Endodermal cell (in vitro differentiated cells): ENCODE measurements at regions not wholly inside any gene's neighbourhood (a gene's known extent, or its start where the extent isn't known, plus 50 kb on each side); places are given as distances from the start of the nearest gene placed in this dataset.

Experiments used
- DNase-seq: peaks from one replicate; pipeline ENCODE4 v3.0.0-alpha.2; 2017
- H3K27ac ChIP-seq: 2 replicates; pipeline ENCODE4 v1.5.1; 2013; ENCODE audit warnings: mild to moderate bottlenecking, low read depth, low read length, moderate library complexity
- H3K27me3 ChIP-seq: 2 replicates; pipeline ENCODE4 v1.6.1; 2013; ENCODE audit warnings: mild to moderate bottlenecking, low read length, moderate library complexity; ENCODE audit not compliant: insufficient read depth, control insufficient read depth, poor library complexity, severe bottlenecking
- H3K36me3 ChIP-seq: 2 replicates; pipeline ENCODE4 v1.7.0; 2013; ENCODE audit warnings: mild to moderate bottlenecking, low read length, moderate library complexity; ENCODE audit not compliant: control insufficient read depth, insufficient read depth
- H3K4me1 ChIP-seq: one replicate; pipeline ENCODE4 v1.7.0; 2013; ENCODE audit warnings: low read length; ENCODE audit not compliant: control insufficient read depth, insufficient read depth
- H3K4me3 ChIP-seq: 2 replicates; pipeline ENCODE4 v1.5.1; 2013; ENCODE audit warnings: mild to moderate bottlenecking, low read length, moderate library complexity
- H3K9ac ChIP-seq: 2 replicates; pipeline ENCODE4 v1.6.1; 2013; ENCODE audit warnings: mild to moderate bottlenecking, low read length, moderate library complexity; ENCODE audit not compliant: poor library complexity, severe bottlenecking; ENCODE audit errors: extremely low read depth
- H3K9me3 ChIP-seq: 2 replicates; pipeline ENCODE4 v1.6.1; 2013; ENCODE audit warnings: mild to moderate bottlenecking, low read length, moderate library complexity; ENCODE audit not compliant: control insufficient read depth
- H3K27ac Mint-ChIP-seq: 2 replicates; pipeline ENCODE4 v1.8.0; 2020; ENCODE audit warnings: mixed read lengths
- H3K27me3 Mint-ChIP-seq: 2 replicates; pipeline ENCODE4 v1.8.0; 2021; ENCODE audit warnings: mild to moderate bottlenecking, mixed read lengths; ENCODE audit not compliant: insufficient read depth
- H3K36me3 Mint-ChIP-seq: 2 replicates; pipeline ENCODE4 v1.8.0; 2020; ENCODE audit warnings: low read depth, mixed read lengths
- H3K4me1 Mint-ChIP-seq: 2 replicates; pipeline ENCODE4 v1.8.0; 2020; ENCODE audit warnings: mixed read lengths
- H3K4me3 Mint-ChIP-seq: 2 replicates; pipeline ENCODE4 v1.8.0; 2020; ENCODE audit warnings: mild to moderate bottlenecking, moderate library complexity, mixed read lengths
- H3K9me3 Mint-ChIP-seq: 2 replicates; pipeline ENCODE4 v1.8.0; 2020; ENCODE audit warnings: mild to moderate bottlenecking, mixed read lengths
- CTCF ChIP-seq: fragments of 200-600 bp; sonication (generic); conservative IDR thresholded peaks from 2 replicates; pipeline ENCODE4 v1.5.0; 2021; ENCODE audit warnings: antibody characterized with exemption, mild to moderate bottlenecking
- WGBS, 2 experiments: methylation state at CpG; one replicate each; pipeline versions ENCODE4 v1.1.5 to v1.1.7; 2013; ENCODE audit warnings: missing lambda C conversion rate in 2 of 2, mixed read lengths in 1 of 2; ENCODE audit not compliant: insufficient coverage in 1 of 2, insufficient read length in 1 of 2; 5-methylcytosine and 5-hydroxymethylcytosine counted together

GRCh38 chr9:38342532-38342931, 50.0 kb upstream of the ALDH1B1 start:
- Mint-ChIP-seq H3K4me1 (peaks cover 31% of the 10 kb centered on the region), H3K27ac (no peak overlapping the region), H3K27me3 (peaks cover 48% of the 10 kb centered on the region), H3K9me3 (peaks cover 6% of the 10 kb centered on the region), H3K36me3 (no peaks in the 10 kb centered on the region), H3K4me3 (no peak overlapping the region)
- DNase-seq, result no peak
- no peak overlapping the region for H3K9ac ChIP-seq
- H3K36me3 ChIP-seq, result no peaks in the 10 kb centered on the region
- no peaks in the 10 kb centered on the region for H3K9me3 ChIP-seq
- WGBS, 2 experiments, result 89 to 93% methylated on average over 3 of the region's 3 CpGs
- H3K4me1 ChIP-seq, result peaks cover 15% of the 10 kb centered on the region
- TF ChIP-seq CTCF, result no peak
- H3K4me3 ChIP-seq, result no peak overlapping the region
- H3K27me3 ChIP-seq, result no peaks in the 10 kb centered on the region
- H3K27ac ChIP-seq, result no peak overlapping the region

- 94% methylated on average over 4 of the region's 4 CpGs for WGBS, 2 experiments
- H3K36me3 Mint-ChIP-seq, result no peaks in the 10 kb centered on the region
- H3K4me1 Mint-ChIP-seq, result peaks cover 31% of the 10 kb centered on the region
- H3K27ac Mint-ChIP-seq, result no peak overlapping the region
- H3K36me3 ChIP-seq, result no peaks in the 10 kb centered on the region
- no peaks in the 10 kb centered on the region for H3K9me3 ChIP-seq
- peaks cover 14% of the 10 kb centered on the region for H3K4me1 ChIP-seq
- no peak overlapping the region for H3K4me3 ChIP-seq
- H3K27me3 Mint-ChIP-seq, result peaks cover 48% of the 10 kb centered on the region
- no peak overlapping the region for H3K4me3 Mint-ChIP-seq
- H3K27me3 ChIP-seq, result no peaks in the 10 kb centered on the region
- no peak for TF ChIP-seq CTCF
- no peak for DNase-seq
- H3K9me3 Mint-ChIP-seq, result peaks cover 6% of the 10 kb centered on the region
- H3K27ac ChIP-seq, result no peak overlapping the region
- no peak overlapping the region for H3K9ac ChIP-seq
These were observed 50.4 kb upstream of the ALDH1B1 start for GRCh38 chr9:38342096-38342495.

GRCh38 chr9:38339496-38339895, 53.0 kb upstream of the ALDH1B1 start:
- no peak overlapping the region for H3K9ac ChIP-seq
- Mint-ChIP-seq H3K4me1 (peaks cover 26% of the 10 kb centered on the region), H3K27ac (no peak overlapping the region), H3K27me3 (peaks cover 41% of the 10 kb centered on the region), H3K9me3 (peaks cover 6% of the 10 kb centered on the region), H3K4me3 (no peak overlapping the region), H3K36me3 (no peaks in the 10 kb centered on the region)
- H3K27me3 ChIP-seq, result no peaks in the 10 kb centered on the region
- no peak for DNase-seq
- H3K4me3 ChIP-seq, result no peak overlapping the region
- H3K4me1 ChIP-seq, result peaks cover 6% of the 10 kb centered on the region
- H3K27ac ChIP-seq, result no peak overlapping the region
- no peak for TF ChIP-seq CTCF
- H3K36me3 ChIP-seq, result no peaks in the 10 kb centered on the region
- no peaks in the 10 kb centered on the region for H3K9me3 ChIP-seq
- WGBS, 2 experiments, result 93 to 100% methylated on average over 2 of the region's 2 CpGs
